OCI-LY1 (cell line): ENCODE measurements at regions not wholly inside any gene's neighbourhood (a gene's known extent, or its start where the extent isn't known, plus 50 kb on each side); places are given as distances from the start of the nearest gene placed in this dataset.

Source experiments
- H2AFZ ChIP-seq: fragments of 200-600 bp; sonication (generic), shearing (Covaris generic); 2 replicates; pipeline ENCODE4 v1.6.0; 2014; ENCODE audit warnings: antibody characterized with exemption, mild to moderate bottlenecking, low read length
- H3F3A ChIP-seq: fragments of 200-600 bp; sonication (generic), shearing (Covaris generic); 2 replicates; pipeline ENCODE4 v1.6.0; 2014; ENCODE audit warnings: mild to moderate bottlenecking, antibody characterized with exemption, low read length, moderate library complexity; ENCODE audit not compliant: insufficient read depth
- H3K27ac ChIP-seq: fragments of 200-600 bp; sonication (generic); 2 replicates; pipeline ENCODE4 v1.5.1; 2014; ENCODE audit warnings: low read length, mixed run types, mild to moderate bottlenecking, low read depth; ENCODE audit not compliant: poor library complexity, severe bottlenecking
- H3K27me3 ChIP-seq: fragments of 200-600 bp; sonication (generic); 2 replicates; pipeline ENCODE4 v1.6.0; 2014; ENCODE audit warnings: antibody characterized with exemption, mild to moderate bottlenecking, low read length, moderate library complexity; ENCODE audit not compliant: insufficient read depth
- H3K36me3 ChIP-seq: fragments of 200-600 bp; sonication (generic); 2 replicates; pipeline ENCODE4 v1.6.1; 2014; ENCODE audit warnings: mild to moderate bottlenecking, antibody characterized with exemption, low read length, moderate library complexity, mixed read lengths; ENCODE audit not compliant: insufficient read depth
- H3K4me1 ChIP-seq: fragments of 200-600 bp; sonication (generic); 2 replicates; pipeline ENCODE4 v1.5.1; 2014; ENCODE audit warnings: mild to moderate bottlenecking, low read length, moderate library complexity; ENCODE audit not compliant: insufficient read depth, severe bottlenecking
- H3K4me2 ChIP-seq: fragments of 200-600 bp; sonication (generic), shearing (Covaris generic); 2 replicates; pipeline ENCODE4 v1.6.1; 2014; ENCODE audit warnings: low read length
- H3K4me3 ChIP-seq: fragments of 200-600 bp; sonication (generic); 2 replicates; pipeline ENCODE4 v1.5.1; 2014; ENCODE audit warnings: low read length, low read depth, mild to moderate bottlenecking, mixed read lengths; ENCODE audit not compliant: poor library complexity, severe bottlenecking
- H3K79me2 ChIP-seq: fragments of 200-600 bp; shearing (Covaris generic); 2 replicates; pipeline ENCODE4 v1.6.1; 2016; ENCODE audit warnings: mixed run types, low read length, mixed read lengths; ENCODE audit not compliant: insufficient read depth
- H3K9ac ChIP-seq: fragments of 200-600 bp; sonication (generic), shearing (Covaris generic); 2 replicates; pipeline ENCODE4 v1.6.1; 2014; ENCODE audit warnings: mild to moderate bottlenecking, low read length, mixed read lengths
- H3K9me2 ChIP-seq: fragments of 200-600 bp; sonication (generic), shearing (Covaris generic); 2 replicates; pipeline ENCODE4 v1.6.1; 2014; ENCODE audit warnings: low read depth, mild to moderate bottlenecking, low read length, mixed read lengths
- H3K9me3 ChIP-seq: fragments of 200-600 bp; shearing (Covaris generic); 2 replicates; pipeline ENCODE4 v1.6.1; 2014; ENCODE audit warnings: low read length, mixed read lengths
- H4K20me1 ChIP-seq: fragments of 200-600 bp; sonication (generic), shearing (Covaris generic); 2 replicates; pipeline ENCODE4 v1.6.0; 2016; ENCODE audit warnings: mild to moderate bottlenecking, low read length; ENCODE audit not compliant: insufficient read depth
- CTCF ChIP-seq: fragments of 200-600 bp; sonication (generic), shearing (Covaris generic); IDR thresholded peaks from 2 replicates; pipeline ENCODE4 v1.5.1; 2017; ENCODE audit warnings: mild to moderate bottlenecking, antibody characterized with exemption, low read length, moderate library complexity, mixed read lengths
- EZH2 ChIP-seq: fragments of 200-600 bp; sonication (generic), shearing (Covaris generic); IDR thresholded peaks from 2 replicates; pipeline ENCODE4 v1.8.0; 2017; ENCODE audit warnings: borderline replicate concordance, mixed run types, mild to moderate bottlenecking, antibody characterized with exemption, low read length, moderate library complexity, mixed read lengths

DNA sequence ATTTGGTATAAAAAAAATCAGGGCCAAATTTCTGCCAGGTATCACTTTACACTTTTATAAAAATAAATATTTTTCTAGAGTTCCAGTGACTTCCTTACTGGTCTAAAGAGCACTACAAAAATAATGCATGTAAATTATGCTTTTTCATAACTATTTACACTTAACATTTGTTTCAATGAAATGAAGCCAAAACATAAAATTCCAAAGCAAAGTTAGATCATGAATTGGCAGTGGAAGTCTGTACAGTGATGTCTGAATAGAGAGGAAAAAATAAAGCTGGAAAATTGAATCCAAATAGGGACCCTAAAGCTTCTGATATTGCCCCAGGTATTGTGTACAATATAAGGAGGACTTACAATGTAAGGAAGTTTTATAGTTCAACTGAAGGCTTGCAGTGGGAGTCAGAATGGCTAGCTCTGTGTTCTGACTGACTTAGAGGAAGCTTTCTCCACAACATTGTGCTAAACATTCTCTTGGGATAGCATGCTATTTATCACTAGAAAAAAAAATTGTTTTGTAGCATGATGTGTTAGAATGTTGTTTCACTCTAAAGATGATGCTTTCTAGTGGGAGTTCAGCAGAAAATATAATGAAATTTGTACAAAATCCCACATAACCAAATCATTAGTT is 288.2 kb upstream of the UGT8 start:
- Histone ChIP-seq H3K9ac (no peak overlapping the region), H3K4me2 (no peak overlapping the region), H3K9me3 (no peaks in the 10 kb centered on the region), H2AFZ (no peak overlapping the region), H3K27ac (no peak overlapping the region), H3K4me3 (no peak overlapping the region), H3K79me2 (no peaks in the 10 kb centered on the region), H3K27me3 (no peaks in the 10 kb centered on the region), H4K20me1 (no peaks in the 10 kb centered on the region), H3K4me1 (no peaks in the 10 kb centered on the region), H3K36me3 (no peaks in the 10 kb centered on the region), H3F3A (no peaks in the 10 kb centered on the region), H3K9me2 (no peaks in the 10 kb centered on the region)
- TF ChIP-seq EZH2 = no peak
- no peak for TF ChIP-seq CTCF

- Histone ChIP-seq H2AFZ (no peak overlapping the region), H4K20me1 (no peaks in the 10 kb centered on the region), H3F3A (no peaks in the 10 kb centered on the region), H3K27ac (no peak overlapping the region), H3K9ac (no peak overlapping the region), H3K9me3 (no peaks in the 10 kb centered on the region), H3K79me2 (no peaks in the 10 kb centered on the region), H3K4me1 (no peaks in the 10 kb centered on the region), H3K27me3 (no peaks in the 10 kb centered on the region), H3K4me2 (no peak overlapping the region), H3K36me3 (no peaks in the 10 kb centered on the region), H3K4me3 (no peak overlapping the region), H3K9me2 (no peaks in the 10 kb centered on the region)
- no peak for TF ChIP-seq CTCF
- TF ChIP-seq EZH2 = no peak
Observed at GRCh38 chr4:114311787-114312186, 286.8 kb upstream of the UGT8 start.

GRCh38 chr4:114312338-114312737 is 286.3 kb upstream of the UGT8 start:
- H2AFZ ChIP-seq = no peak overlapping the region
- H3K9ac ChIP-seq = no peak overlapping the region
- H3K27me3 ChIP-seq = no peaks in the 10 kb centered on the region
- H3K4me3 ChIP-seq = no peak overlapping the region
- H4K20me1 ChIP-seq = no peaks in the 10 kb centered on the region
- H3K9me3 ChIP-seq = no peaks in the 10 kb centered on the region
- no peak overlapping the region for H3K27ac ChIP-seq
- no peaks in the 10 kb centered on the region for H3K79me2 ChIP-seq
- no peaks in the 10 kb centered on the region for H3K36me3 ChIP-seq
- no peaks in the 10 kb centered on the region for H3K9me2 ChIP-seq
- no peaks in the 10 kb centered on the region for H3F3A ChIP-seq
- no peak overlapping the region for H3K4me2 ChIP-seq
- no peaks in the 10 kb centered on the region for H3K4me1 ChIP-seq
- TF ChIP-seq CTCF = no peak
- TF ChIP-seq EZH2 = no peak
